BLaER1 treated with 17β-estradiol and CSF1 and Interleukin-3, amounts not matched to agents 10 nM and 100 nM (cell line): ENCODE measurements at regions not wholly inside any gene's neighbourhood (a gene's known extent, or its start where the extent isn't known, plus 50 kb on each side); places are given as distances from the start of the nearest gene placed in this dataset.

Source experiments
- H3K27ac ChIP-seq, 11 experiments: shearing (Covaris generic); formaldehyde crosslinking; 2 replicates each; pipeline ENCODE4 v1.8.1; 2022
- H3K27me3 ChIP-seq, 11 experiments: shearing (Covaris generic); formaldehyde crosslinking; 2 replicates each; pipeline ENCODE4 v1.8.1; 2022
- H3K36me3 ChIP-seq, 11 experiments: shearing (Covaris generic); formaldehyde crosslinking; 2 replicates each; pipeline ENCODE4 v1.8.1; 2022
- H3K4me1 ChIP-seq, 10 experiments: shearing (Covaris generic); formaldehyde crosslinking; 2 replicates each; pipeline ENCODE4 v1.8.1; 2022
- H3K4me2 ChIP-seq, 11 experiments: shearing (Covaris generic); formaldehyde crosslinking; 2 replicates each; pipeline ENCODE4 v1.8.1; 2022
- H3K4me3 ChIP-seq, 10 experiments: shearing (Covaris generic); formaldehyde crosslinking; 2 replicates each; pipeline ENCODE4 v1.8.1; 2022
- H3K9ac ChIP-seq, 11 experiments: shearing (Covaris generic); formaldehyde crosslinking; 2 replicates each; pipeline ENCODE4 v1.8.1; 2022
- H3K9me3 ChIP-seq, 11 experiments: shearing (Covaris generic); formaldehyde crosslinking; replicated peaks in 1 of 11; 2 replicates each; pipeline ENCODE4 v1.8.1; 2022
- H4K20me1 ChIP-seq, 11 experiments: shearing (Covaris generic); formaldehyde crosslinking; 2 replicates each; pipeline ENCODE4 v1.8.1; 2022
- Cebpa-rat ChIP-seq, 11 experiments: shearing (Covaris generic); IDR thresholded peaks; 2 replicates each; pipeline ENCODE4 v1.8.1; 2022

GRCh38 chr2:18924386-18924785 lies 335.0 kb upstream of the NT5C1B start:
- Histone ChIP-seq H3K4me2 (no peak overlapping the region), H3K9me3 (peaks cover 0 to 17% (median 11%) of the 10 kb centered on the region in 11 experiments; a peak in 16 of 22 replicates), H3K9ac (no peak overlapping the region), H4K20me1 (no peaks in the 10 kb centered on the region), H3K27me3 (no peaks in the 10 kb centered on the region), H3K4me1 (peaks cover 0 to 11% (median 0%) of the 10 kb centered on the region in 10 experiments; a peak in 6 of 20 replicates), H3K27ac (no peak overlapping the region), H3K36me3 (no peaks in the 10 kb centered on the region), H3K4me3 (no peak overlapping the region)
- no peak for TF ChIP-seq Cebpa-rat (IDR thresholded peaks at IDR 0.05)

GRCh38 chr2:18922276-18922675 lies 332.9 kb upstream of the NT5C1B start:
- Histone ChIP-seq H4K20me1 (no peaks in the 10 kb centered on the region), H3K4me2 (no peak overlapping the region), H3K9me3 (peaks cover 0 to 9% (median 5%) of the 10 kb centered on the region in 11 experiments; a peak in 15 of 22 replicates), H3K27me3 (no peaks in the 10 kb centered on the region), H3K9ac (no peak overlapping the region), H3K4me1 (peaks cover 0 to 11% (median 0%) of the 10 kb centered on the region in 10 experiments; a peak in 6 of 20 replicates), H3K4me3 (no peak overlapping the region), H3K27ac (no peak overlapping the region), H3K36me3 (no peaks in the 10 kb centered on the region)
- TF ChIP-seq Cebpa-rat (IDR thresholded peaks at IDR 0.05) = no peak

- Histone ChIP-seq H3K27ac (no peak overlapping the region), H3K4me1 (no peaks in the 10 kb centered on the region), H3K27me3 (no peaks in the 10 kb centered on the region), H3K4me3 (no peak overlapping the region), H4K20me1 (no peaks in the 10 kb centered on the region), H3K36me3 (no peaks in the 10 kb centered on the region), H3K9me3 (no peaks in the 10 kb centered on the region), H3K4me2 (no peak overlapping the region), H3K9ac (no peak overlapping the region)
- no peak for TF ChIP-seq Cebpa-rat (IDR thresholded peaks at IDR 0.05)
These were observed 328.9 kb upstream of the NT5C1B start for GRCh38 chr2:18918280-18918679.

GRCh38 chr2:18915227-18915626 lies 325.9 kb upstream of the NT5C1B start:
- Histone ChIP-seq H4K20me1 (no peaks in the 10 kb centered on the region), H3K27ac (no peak overlapping the region), H3K4me2 (no peak overlapping the region), H3K4me3 (no peak overlapping the region), H3K36me3 (no peaks in the 10 kb centered on the region), H3K9ac (no peak overlapping the region), H3K9me3 (no peaks in the 10 kb centered on the region), H3K27me3 (no peaks in the 10 kb centered on the region), H3K4me1 (no peaks in the 10 kb centered on the region)
- TF ChIP-seq Cebpa-rat (IDR thresholded peaks at IDR 0.05) = no peak

- Histone ChIP-seq H3K27me3 (no peaks in the 10 kb centered on the region), H4K20me1 (no peaks in the 10 kb centered on the region), H3K36me3 (no peaks in the 10 kb centered on the region), H3K27ac (no peak overlapping the region), H3K9me3 (no peaks in the 10 kb centered on the region), H3K4me2 (no peak overlapping the region), H3K4me3 (no peak overlapping the region), H3K9ac (no peak overlapping the region), H3K4me1 (no peaks in the 10 kb centered on the region)
- no peak for TF ChIP-seq Cebpa-rat (IDR thresholded peaks at IDR 0.05)
These were observed 324.1 kb upstream of the NT5C1B start for GRCh38 chr2:18913512-18913911.

GRCh38 chr2:18912225-18912888 lies 323.0 kb upstream of the NT5C1B start:
- H3K9ac ChIP-seq = no peak overlapping the region
- H3K4me1 ChIP-seq = no peaks in the 10 kb centered on the region
- H3K27ac ChIP-seq = no peak overlapping the region
- H3K4me2 ChIP-seq = no peak overlapping the region
- H3K4me3 ChIP-seq = no peak overlapping the region
- H4K20me1 ChIP-seq = no peaks in the 10 kb centered on the region
- H3K9me3 ChIP-seq = no peaks in the 10 kb centered on the region
- no peak for TF ChIP-seq Cebpa-rat (IDR thresholded peaks at IDR 0.05)
- no peaks in the 10 kb centered on the region for H3K27me3 ChIP-seq
- H3K36me3 ChIP-seq = no peaks in the 10 kb centered on the region

GRCh38 chr2:18911416-18911815 lies 322.0 kb upstream of the NT5C1B start:
- Histone ChIP-seq H3K4me3 (no peak overlapping the region), H3K36me3 (no peaks in the 10 kb centered on the region), H3K27ac (no peak overlapping the region), H3K9ac (no peak overlapping the region), H4K20me1 (no peaks in the 10 kb centered on the region), H3K27me3 (no peaks in the 10 kb centered on the region), H3K4me2 (no peak overlapping the region), H3K9me3 (peaks cover 0 to under 1% (median 0%) of the 10 kb centered on the region in 11 experiments; a peak in 1 of 22 replicates), H3K4me1 (no peaks in the 10 kb centered on the region)
- no peak for TF ChIP-seq Cebpa-rat (IDR thresholded peaks at IDR 0.05)

DNA sequence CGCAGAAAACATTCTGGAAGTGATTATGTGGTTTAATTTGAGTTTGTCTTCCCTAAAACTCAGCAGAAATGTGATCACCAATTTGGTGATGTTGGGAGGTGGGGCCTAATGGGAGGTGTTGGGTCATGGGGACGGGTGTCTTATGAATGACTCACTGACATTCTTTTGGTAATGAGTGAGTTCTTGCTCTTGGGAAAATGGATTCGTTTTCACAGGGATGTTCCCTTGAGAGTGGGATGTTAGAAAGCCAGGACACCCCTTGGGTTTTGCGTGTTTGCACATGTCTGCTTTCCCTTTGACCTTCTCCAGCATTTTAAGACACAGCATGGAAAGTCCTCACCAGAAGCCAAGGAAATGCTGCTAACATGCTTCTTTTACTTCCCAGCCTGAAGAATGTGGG lies 321.5 kb upstream of the NT5C1B start:
- no peak overlapping the region for H3K4me3 ChIP-seq
- no peaks in the 10 kb centered on the region for H4K20me1 ChIP-seq
- no peak overlapping the region for H3K4me2 ChIP-seq
- no peaks in the 10 kb centered on the region for H3K36me3 ChIP-seq
- no peak overlapping the region for H3K27ac ChIP-seq
- no peak overlapping the region for H3K9ac ChIP-seq
- peaks cover 0 to 6% (median 0%) of the 10 kb centered on the region in 11 experiments; a peak in 4 of 22 replicates for H3K9me3 ChIP-seq
- H3K27me3 ChIP-seq = no peaks in the 10 kb centered on the region
- TF ChIP-seq Cebpa-rat (IDR thresholded peaks at IDR 0.05) = no peak
- H3K4me1 ChIP-seq = no peaks in the 10 kb centered on the region

DNA sequence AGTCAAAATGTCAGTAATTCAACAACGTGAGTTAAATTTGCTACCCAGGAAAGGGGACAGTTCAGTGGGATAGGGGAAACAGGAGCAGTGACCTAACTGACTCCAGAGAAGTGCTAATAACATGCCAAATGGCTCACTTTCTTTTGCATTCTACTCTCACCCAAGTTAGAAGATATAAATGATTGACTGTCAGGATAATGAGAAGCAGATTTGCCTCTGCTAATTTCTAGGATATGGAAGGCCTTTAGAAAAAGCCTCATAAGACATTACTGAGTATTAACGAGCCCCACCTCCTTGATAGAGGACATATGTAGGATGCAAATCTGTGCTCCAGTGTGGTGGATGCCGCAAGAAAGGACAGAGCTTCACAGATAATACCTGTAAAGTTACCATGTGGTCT lies 318.6 kb upstream of the NT5C1B start:
- Histone ChIP-seq H3K9ac (no peak overlapping the region), H3K4me2 (no peak overlapping the region), H3K9me3 (peaks cover 0 to 9% (median 0%) of the 10 kb centered on the region in 11 experiments; a peak in 4 of 22 replicates), H3K27ac (no peak overlapping the region), H3K4me1 (peaks cover 0 to 10% (median 7%) of the 10 kb centered on the region in 10 experiments; a peak in 15 of 20 replicates), H3K27me3 (no peaks in the 10 kb centered on the region), H4K20me1 (no peaks in the 10 kb centered on the region), H3K36me3 (no peaks in the 10 kb centered on the region), H3K4me3 (no peak overlapping the region)
- no peak for TF ChIP-seq Cebpa-rat (IDR thresholded peaks at IDR 0.05)

GRCh38 chr2:18907508-18907907 lies 318.1 kb upstream of the NT5C1B start:
- Histone ChIP-seq H3K27me3 (no peaks in the 10 kb centered on the region), H4K20me1 (no peaks in the 10 kb centered on the region), H3K4me1 (peaks cover 0 to 10% (median 7%) of the 10 kb centered on the region in 10 experiments; a peak in 15 of 20 replicates), H3K4me2 (no peak overlapping the region), H3K9me3 (peaks cover 0 to 9% (median 0%) of the 10 kb centered on the region in 11 experiments; a peak in 4 of 22 replicates), H3K4me3 (no peak overlapping the region), H3K36me3 (no peaks in the 10 kb centered on the region), H3K9ac (no peak overlapping the region), H3K27ac (no peak overlapping the region)
- no peak for TF ChIP-seq Cebpa-rat (IDR thresholded peaks at IDR 0.05)
